HG02970 (cell line): ENCODE measurements at regions not wholly inside any gene's neighbourhood (a gene's known extent, or its start where the extent isn't known, plus 50 kb on each side); places are given as distances from the start of the nearest gene placed in this dataset.

Experiments used
- ATAC-seq: cut with Tn5 transposase; IDR thresholded peaks from one replicate; pipeline ENCODE4 v1.9.1; 2021; ENCODE audit warnings: mild to moderate bottlenecking, moderate library complexity, moderate number of reproducible peaks; ENCODE audit not compliant: unreplicated experiment, low FRiP score

GRCh38 chr9:79812099-79812498 is 240.3 kb downstream of the TLE4 start:
- ATAC-seq = no peak

DNA sequence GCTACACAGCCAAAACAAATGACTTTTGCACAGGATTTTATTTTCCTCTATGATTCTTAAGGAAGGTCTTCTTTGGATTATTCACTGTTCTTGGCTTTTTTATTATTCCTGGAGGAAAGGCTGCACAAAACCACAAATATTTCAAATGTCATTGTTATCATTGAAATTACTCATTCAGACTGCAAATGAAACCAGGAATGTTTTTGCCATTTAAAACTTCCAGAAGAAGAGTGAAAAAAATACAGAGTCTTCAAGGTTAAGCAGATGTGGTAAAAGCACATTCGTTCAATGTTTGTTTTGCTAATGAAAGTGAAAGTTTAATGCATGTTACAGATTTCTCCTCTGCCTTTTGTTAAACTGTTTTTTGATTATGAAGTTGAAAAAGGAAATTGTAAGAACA is 238.2 kb downstream of the TLE4 start:
- no peak for ATAC-seq

DNA sequence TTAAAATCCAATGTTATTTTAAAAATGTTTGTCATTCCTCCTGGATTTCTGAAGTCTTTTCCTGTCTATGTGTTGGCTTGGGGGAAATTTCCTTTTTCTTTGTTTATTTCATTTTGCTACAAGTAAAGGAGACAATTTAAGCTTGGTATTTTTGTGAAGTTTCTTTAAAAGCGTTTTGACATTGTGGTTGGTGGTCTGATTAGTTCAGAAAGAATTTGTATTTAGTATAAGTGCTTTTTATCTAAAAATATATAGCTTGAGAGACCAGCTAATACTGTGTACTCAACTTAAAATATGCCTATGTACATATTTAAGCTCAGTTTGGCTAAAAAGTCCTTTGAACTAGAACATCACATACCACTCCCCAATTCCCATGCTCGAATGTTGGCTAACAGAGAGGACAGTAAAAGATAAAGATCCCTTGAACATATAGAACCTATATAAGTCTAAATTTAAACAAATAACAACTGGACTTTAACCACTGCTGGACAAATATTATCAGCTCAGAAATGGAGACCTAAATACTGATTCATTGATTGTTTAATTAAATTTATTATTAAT is 237.6 kb downstream of the TLE4 start:
- no peak for ATAC-seq

DNA sequence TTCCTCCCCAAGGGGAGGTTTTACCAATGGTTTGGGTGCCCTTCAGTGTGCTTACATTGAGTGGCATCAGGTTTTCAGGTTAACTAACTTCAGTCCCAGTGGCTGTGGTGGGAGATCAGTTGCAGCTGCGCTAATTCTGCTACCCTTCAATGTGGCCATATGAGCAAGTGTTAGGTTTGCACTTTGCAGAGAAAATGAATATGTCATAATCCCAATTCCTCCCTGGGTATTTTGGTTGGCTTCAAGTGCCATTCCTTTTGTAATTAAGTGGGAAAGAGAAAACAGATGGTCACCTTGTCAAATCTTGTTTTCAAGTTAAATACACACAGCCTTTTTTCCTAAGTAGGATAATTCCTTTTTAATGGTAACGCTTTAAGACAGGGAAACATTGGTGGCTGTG is 236.2 kb downstream of the TLE4 start:
- no peak for ATAC-seq

- no peak for ATAC-seq
These were observed 234.3 kb downstream of the TLE4 start for GRCh38 chr9:79806086-79806485.

- ATAC-seq = no peak
These were observed 229.7 kb downstream of the TLE4 start for GRCh38 chr9:79801459-79801858.

GRCh38 chr9:79800578-79800977 is 228.8 kb downstream of the TLE4 start:
- no peak for ATAC-seq

- no peak for ATAC-seq
These were observed 228.0 kb downstream of the TLE4 start for GRCh38 chr9:79799691-79800335.

DNA sequence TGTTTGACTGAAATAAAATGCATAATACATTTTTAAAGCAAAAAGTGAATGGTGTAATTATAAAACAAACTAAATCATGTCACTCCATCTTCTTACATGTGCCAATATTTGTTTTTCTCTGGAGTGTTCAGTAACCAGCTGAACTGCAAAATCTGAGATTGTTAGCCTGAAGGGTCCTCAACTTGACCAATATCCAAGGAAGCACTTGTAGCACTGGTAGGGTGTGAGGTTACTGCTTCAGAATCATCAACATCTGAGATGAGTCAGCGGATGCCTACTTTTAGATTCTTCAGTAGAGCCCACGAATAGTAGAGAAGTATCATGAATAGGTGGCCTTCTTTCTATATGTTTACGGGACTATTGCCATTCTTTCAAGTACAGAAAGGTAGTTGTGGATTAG is 226.7 kb downstream of the TLE4 start:
- ATAC-seq = no peak

- no peak for ATAC-seq
These were observed 224.6 kb downstream of the TLE4 start for GRCh38 chr9:79796411-79796810.

DNA sequence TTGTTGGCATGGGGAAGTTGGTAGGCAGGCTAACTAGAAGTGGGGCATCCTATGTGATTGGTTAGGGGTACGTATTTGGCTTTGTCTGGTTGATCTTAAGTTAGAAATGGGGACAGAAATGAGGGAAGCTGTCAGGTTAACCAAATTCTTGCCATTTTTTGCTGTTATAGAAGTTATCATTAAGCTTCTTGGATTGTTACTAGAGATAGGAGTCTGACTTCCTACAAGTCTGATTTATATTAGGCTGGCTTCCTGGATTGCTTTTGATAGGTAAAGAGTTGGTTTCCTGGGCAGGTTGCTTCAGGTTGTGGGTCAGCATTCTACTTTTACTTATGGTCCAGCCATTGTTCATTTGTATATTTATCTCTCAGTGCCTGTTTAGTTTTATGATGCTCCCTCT is 216.9 kb downstream of the TLE4 start:
- ATAC-seq = no peak

GRCh38 chr9:79781263-79781662 is 209.5 kb downstream of the TLE4 start:
- no peak for ATAC-seq

GRCh38 chr9:79780559-79780958 is 208.8 kb downstream of the TLE4 start:
- ATAC-seq = no peak

DNA sequence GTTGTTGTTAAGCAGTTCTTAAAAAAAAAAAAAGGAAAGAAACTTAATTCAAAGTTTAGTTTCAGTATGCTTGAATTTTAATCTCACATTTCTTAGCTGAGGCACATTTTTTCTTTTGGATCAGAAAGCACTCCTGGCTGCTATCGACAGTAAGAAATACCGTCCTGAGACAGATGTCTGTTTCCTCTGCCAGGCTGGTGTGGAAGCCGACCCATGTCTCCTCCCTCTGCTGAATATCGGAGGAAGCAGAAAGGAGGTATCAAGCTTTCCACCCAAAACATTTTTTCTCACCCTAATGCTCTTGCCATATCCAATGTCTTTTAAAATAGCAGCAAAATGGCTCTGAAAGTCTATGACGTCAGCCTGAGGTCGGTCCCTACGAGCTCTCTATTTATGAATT is 208.1 kb downstream of the TLE4 start:
- no peak for ATAC-seq

DNA sequence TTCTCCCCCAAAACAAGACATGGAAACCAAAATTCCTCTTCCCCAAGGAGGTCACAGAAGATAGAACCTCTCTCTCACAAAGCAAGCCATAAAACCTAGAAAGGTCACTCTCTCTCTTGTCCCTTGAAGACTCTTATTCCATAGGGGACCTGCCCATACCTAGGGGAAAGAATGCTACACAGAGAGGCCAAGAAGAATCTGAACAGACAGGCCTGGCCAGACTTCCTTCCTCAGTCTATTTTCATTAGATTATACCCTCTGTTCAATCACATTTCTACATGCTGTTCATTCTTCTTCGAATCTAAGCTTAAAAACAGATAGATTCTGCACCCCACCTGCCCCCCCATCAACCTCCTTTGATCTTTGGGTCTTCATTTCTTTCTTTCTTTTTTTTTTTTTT is 206.8 kb downstream of the TLE4 start:
- ATAC-seq = no peak

DNA sequence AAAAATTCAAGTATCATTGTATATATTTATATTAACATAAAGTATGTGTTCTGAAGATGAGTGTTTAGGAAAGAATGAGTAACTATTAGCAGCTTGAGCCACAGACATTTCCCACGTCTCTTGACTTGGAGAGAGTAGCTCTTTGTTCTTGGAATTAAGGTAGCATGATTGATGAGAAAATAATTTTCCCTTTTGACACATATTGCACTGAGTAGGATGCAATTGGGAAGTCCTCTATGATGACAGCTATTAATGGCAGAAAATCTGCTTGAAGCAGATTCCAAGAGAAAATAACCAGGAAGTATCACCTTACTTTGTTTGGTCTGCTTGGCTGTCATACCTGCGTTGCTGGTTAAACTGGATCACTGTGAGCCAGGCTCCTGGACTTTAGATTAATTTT is 204.8 kb downstream of the TLE4 start:
- ATAC-seq = no peak
